Astrocyte of the cerebellum (primary cell): ENCODE measurements at regions not wholly inside any gene's neighbourhood (a gene's known extent, or its start where the extent isn't known, plus 50 kb on each side); places are given as distances from the start of the nearest gene placed in this dataset.

Experiments
- DNase-seq: peaks from one replicate; pipeline ENCODE4 v3.0.0-alpha.2; 2011; ENCODE audit warnings: low read depth
- H3K4me3 ChIP-seq: 2 replicates; pipeline ENCODE4 v1.5.1; 2011; ENCODE audit warnings: mild to moderate bottlenecking, low read depth, low read length, moderate library complexity
- in situ Hi-C: cut with HindIII; loops from 2 replicates; pipeline ENCODE4 v1.10.0; 2017; ENCODE audit warnings: low sequenced_read_pairs
- TF ChIP-seq, protein P1 (sequence below): IDR thresholded peaks from 2 replicates; pipeline ENCODE4 v1.5.1; 2012; ENCODE audit warnings: low read length, low read depth, moderate library complexity, mild to moderate bottlenecking; ENCODE audit errors: missing control alignments

GRCh38 chr14:51578853-51579252, 72.9 kb upstream of the FRMD6 start:
- TF ChIP-seq, protein P1, sequence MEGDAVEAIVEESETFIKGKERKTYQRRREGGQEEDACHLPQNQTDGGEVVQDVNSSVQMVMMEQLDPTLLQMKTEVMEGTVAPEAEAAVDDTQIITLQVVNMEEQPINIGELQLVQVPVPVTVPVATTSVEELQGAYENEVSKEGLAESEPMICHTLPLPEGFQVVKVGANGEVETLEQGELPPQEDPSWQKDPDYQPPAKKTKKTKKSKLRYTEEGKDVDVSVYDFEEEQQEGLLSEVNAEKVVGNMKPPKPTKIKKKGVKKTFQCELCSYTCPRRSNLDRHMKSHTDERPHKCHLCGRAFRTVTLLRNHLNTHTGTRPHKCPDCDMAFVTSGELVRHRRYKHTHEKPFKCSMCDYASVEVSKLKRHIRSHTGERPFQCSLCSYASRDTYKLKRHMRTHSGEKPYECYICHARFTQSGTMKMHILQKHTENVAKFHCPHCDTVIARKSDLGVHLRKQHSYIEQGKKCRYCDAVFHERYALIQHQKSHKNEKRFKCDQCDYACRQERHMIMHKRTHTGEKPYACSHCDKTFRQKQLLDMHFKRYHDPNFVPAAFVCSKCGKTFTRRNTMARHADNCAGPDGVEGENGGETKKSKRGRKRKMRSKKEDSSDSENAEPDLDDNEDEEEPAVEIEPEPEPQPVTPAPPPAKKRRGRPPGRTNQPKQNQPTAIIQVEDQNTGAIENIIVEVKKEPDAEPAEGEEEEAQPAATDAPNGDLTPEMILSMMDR: no peak
- DNase-seq: no peak
- in situ Hi-C loops: no loop called here
- no peak overlapping the region for H3K4me3 ChIP-seq

- H3K4me3 ChIP-seq: no peak overlapping the region
- in situ Hi-C loops: no loop called here
- TF ChIP-seq, protein P1: no peak
Observed at GRCh38 chr14:51581017-51581881, 70.5 kb upstream of the FRMD6 start.

DNA sequence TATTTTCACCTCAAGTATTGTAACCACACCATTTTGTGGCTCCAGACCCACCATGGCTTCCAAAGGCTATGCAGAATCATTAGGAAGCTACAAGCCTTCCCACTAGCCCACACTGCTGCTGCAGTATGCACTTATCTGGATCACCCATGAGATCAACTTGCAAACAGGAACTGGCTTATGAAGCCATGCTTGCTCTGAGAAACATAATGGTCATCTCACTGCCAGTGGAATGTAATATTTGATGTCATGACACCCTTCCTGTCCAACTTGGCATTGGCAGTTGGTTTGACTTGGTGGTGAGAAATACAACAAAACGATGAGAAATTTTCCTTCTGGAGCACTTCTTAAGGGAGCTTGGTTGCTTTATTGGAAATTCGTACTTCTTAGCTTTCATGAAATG, 69.3 kb upstream of the FRMD6 start:
- TF ChIP-seq, protein P1: no peak
- in situ Hi-C loops: no loop called here
- no peak overlapping the region for H3K4me3 ChIP-seq
- DNase-seq: no peak

More at GRCh38 chr14:51581017-51581881, 70.5 kb upstream of the FRMD6 start:
- DNase-seq: peak; percentile 16

DNA sequence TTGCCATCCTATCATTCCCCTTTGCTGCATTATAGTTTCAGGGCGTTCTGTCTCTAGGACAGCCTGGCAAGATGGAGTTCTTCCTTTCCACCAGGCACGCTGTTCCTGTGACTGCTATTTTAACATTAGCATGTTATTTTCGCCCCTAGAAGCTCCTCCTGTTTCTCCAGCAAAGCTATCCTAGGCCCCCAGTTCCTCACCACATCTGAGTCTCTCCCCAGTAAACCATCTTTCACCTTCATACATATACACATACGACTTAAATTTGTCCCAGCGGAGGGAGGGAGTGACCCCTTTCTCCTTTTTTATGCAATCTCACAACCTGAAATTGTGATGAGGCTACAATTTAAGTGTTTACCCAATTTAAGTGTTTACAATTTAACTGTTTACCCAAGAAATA, 66.7 kb upstream of the FRMD6 start:
- TF ChIP-seq, protein P1: no peak
- DNase-seq: no peak
- H3K4me3 ChIP-seq: no peak overlapping the region
- in situ Hi-C loops: no loop called here

- no peak for DNase-seq
- TF ChIP-seq, protein P1: no peak
- in situ Hi-C loops: no loop called here
- no peak overlapping the region for H3K4me3 ChIP-seq
Observed at GRCh38 chr14:51592836-51593235, 58.9 kb upstream of the FRMD6 start.

- in situ Hi-C loops: no loop called here
- H3K4me3 ChIP-seq: no peak overlapping the region
- TF ChIP-seq, protein P1: no peak
- no peak for DNase-seq
Observed at GRCh38 chr14:51593397-51593796, 58.3 kb upstream of the FRMD6 start.
